HL-60 (cell line): ENCODE measurements at regions not wholly inside any gene's neighbourhood (a gene's known extent, or its start where the extent isn't known, plus 50 kb on each side); places are given as distances from the start of the nearest gene placed in this dataset.

Experiments used
- DNase-seq, 2 experiments: peaks; one replicate each; pipeline ENCODE4 v3.0.0-alpha.2; 2010 to 2020; ENCODE audit warnings: low read depth in 1 of 2, low spot score in 1 of 2
- H3K27ac ChIP-seq: fragments of 250-450 bp; sonication (Bioruptor Pico); replicated peaks from 2 replicates; pipeline ENCODE4 v1.5.1; 2020; ENCODE audit warnings: mild to moderate bottlenecking, moderate library complexity
- H3K27me3 ChIP-seq: fragments of 250-450 bp; sonication (Bioruptor Pico); 2 replicates; pipeline ENCODE4 v1.5.1; 2021; ENCODE audit warnings: mild to moderate bottlenecking, moderate library complexity; ENCODE audit not compliant: insufficient read depth, poor library complexity, severe bottlenecking
- H3K4me3 ChIP-seq: replicated peaks from 2 replicates; pipeline ENCODE4 v1.5.1; 2011; ENCODE audit warnings: mild to moderate bottlenecking, control low read depth, low read length; ENCODE audit not compliant: insufficient read depth
- GABPA ChIP-seq: IDR thresholded peaks from 2 replicates; pipeline ENCODE4 v1.6.1; 2012; ENCODE audit warnings: low read depth
- POLR2AphosphoS5 ChIP-seq: IDR thresholded peaks from 2 replicates; pipeline ENCODE4 v1.6.1; 2012; ENCODE audit warnings: low read depth
- SPI1 ChIP-seq: IDR thresholded peaks from 2 replicates; pipeline ENCODE4 v1.6.1; 2012; ENCODE audit warnings: low read depth, mild to moderate bottlenecking, borderline replicate concordance
- TF ChIP-seq, protein P1 (sequence below): IDR thresholded peaks from 2 replicates; pipeline ENCODE4 v1.6.1; 2012; ENCODE audit warnings: low read depth; ENCODE audit not compliant: insufficient replicate concordance
- TF ChIP-seq, protein P2 (sequence below): IDR thresholded peaks from one replicate; pipeline ENCODE4 v1.5.1; 2011; ENCODE audit warnings: low read length, control low read depth, inconsistent platforms; ENCODE audit not compliant: insufficient read depth

DNA sequence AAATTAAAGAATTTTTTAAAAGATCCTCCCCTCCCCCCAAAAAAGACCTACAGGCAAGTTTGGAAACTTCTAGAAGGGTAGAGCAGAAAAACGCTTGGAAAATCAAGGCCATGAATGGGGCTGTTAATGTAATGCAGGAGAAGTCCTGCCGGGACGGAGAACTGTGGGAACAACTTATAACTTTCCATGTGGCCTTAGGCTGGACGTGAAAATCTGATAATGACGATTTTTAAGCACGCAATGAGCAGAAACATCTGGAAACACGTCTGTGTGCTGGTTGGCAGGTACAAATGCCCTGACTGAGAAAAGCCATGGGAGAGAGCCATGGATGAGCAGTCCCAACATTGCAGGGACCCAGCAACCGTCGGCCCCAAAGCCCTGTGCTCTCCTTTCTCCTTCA, 198.7 kb upstream of the RREB1 start:
- TF ChIP-seq, protein P1, sequence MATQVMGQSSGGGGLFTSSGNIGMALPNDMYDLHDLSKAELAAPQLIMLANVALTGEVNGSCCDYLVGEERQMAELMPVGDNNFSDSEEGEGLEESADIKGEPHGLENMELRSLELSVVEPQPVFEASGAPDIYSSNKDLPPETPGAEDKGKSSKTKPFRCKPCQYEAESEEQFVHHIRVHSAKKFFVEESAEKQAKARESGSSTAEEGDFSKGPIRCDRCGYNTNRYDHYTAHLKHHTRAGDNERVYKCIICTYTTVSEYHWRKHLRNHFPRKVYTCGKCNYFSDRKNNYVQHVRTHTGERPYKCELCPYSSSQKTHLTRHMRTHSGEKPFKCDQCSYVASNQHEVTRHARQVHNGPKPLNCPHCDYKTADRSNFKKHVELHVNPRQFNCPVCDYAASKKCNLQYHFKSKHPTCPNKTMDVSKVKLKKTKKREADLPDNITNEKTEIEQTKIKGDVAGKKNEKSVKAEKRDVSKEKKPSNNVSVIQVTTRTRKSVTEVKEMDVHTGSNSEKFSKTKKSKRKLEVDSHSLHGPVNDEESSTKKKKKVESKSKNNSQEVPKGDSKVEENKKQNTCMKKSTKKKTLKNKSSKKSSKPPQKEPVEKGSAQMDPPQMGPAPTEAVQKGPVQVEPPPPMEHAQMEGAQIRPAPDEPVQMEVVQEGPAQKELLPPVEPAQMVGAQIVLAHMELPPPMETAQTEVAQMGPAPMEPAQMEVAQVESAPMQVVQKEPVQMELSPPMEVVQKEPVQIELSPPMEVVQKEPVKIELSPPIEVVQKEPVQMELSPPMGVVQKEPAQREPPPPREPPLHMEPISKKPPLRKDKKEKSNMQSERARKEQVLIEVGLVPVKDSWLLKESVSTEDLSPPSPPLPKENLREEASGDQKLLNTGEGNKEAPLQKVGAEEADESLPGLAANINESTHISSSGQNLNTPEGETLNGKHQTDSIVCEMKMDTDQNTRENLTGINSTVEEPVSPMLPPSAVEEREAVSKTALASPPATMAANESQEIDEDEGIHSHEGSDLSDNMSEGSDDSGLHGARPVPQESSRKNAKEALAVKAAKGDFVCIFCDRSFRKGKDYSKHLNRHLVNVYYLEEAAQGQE, result no peak
- TF ChIP-seq POLR2AphosphoS5 (no peak), SPI1 (no peak), GABPA (no peak)
- TF ChIP-seq, protein P2, sequence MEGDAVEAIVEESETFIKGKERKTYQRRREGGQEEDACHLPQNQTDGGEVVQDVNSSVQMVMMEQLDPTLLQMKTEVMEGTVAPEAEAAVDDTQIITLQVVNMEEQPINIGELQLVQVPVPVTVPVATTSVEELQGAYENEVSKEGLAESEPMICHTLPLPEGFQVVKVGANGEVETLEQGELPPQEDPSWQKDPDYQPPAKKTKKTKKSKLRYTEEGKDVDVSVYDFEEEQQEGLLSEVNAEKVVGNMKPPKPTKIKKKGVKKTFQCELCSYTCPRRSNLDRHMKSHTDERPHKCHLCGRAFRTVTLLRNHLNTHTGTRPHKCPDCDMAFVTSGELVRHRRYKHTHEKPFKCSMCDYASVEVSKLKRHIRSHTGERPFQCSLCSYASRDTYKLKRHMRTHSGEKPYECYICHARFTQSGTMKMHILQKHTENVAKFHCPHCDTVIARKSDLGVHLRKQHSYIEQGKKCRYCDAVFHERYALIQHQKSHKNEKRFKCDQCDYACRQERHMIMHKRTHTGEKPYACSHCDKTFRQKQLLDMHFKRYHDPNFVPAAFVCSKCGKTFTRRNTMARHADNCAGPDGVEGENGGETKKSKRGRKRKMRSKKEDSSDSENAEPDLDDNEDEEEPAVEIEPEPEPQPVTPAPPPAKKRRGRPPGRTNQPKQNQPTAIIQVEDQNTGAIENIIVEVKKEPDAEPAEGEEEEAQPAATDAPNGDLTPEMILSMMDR, result no peak
- DNase-seq, result no peak

DNA sequence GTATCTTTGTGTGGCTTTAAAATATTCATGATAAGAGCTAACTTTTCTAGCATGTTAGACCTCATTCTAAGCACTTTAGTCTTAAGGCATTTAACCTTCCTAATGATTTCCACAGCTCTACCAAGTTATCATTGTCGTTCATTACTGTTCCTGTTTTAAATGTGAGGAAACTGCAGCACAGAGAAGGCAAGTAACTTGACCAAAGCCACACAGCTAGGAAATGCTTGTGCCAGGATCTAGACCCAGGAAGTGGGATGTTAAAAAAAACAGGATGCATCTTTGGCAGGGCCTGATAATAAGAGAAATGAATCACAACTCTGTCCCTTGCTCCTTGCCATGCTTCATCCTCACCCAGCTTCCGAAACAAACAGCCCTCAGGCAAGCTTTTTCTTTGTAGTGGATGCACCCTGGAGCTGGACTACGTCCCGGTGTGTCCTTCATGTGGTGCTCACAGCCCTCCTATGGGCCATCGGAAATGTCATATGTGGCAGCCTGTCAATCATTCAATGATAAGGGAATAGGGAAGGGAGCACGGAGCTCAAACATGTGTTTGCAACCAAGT, 196.9 kb upstream of the RREB1 start:
- no peak for DNase-seq
- TF ChIP-seq POLR2AphosphoS5 (no peak), SPI1 (no peak), GABPA (no peak)
- TF ChIP-seq, protein P1, result no peak
- TF ChIP-seq, protein P2, result no peak
- no peaks in the 10 kb centered on the region for H3K27me3 ChIP-seq
- no peak overlapping the region for H3K27ac ChIP-seq
- H3K4me3 ChIP-seq, result no peak overlapping the region

More for the DNA sequence above, 198.7 kb upstream of the RREB1 start:
- H3K27ac ChIP-seq, result no peak overlapping the region
- H3K4me3 ChIP-seq, result no peak overlapping the region
- no peaks in the 10 kb centered on the region for H3K27me3 ChIP-seq

DNA sequence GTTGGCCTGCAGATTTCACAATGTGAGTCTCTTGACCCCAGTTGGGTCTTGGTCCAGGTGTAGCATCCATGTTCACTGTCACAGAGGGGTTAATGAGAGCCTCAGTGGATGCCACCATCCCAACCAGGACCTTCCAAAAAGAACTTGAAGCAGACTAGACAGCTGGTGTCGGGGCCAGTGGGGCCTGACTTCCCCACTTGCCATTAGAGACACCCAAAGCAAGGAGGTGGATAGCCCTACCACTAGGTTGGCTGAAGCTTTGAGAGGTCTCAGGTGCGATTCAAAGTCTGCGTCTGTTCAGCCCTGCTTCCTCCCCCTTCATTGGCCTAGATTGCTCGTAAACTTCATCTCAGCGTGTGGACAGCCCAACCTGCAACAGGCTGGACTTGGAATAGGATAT, 196.4 kb upstream of the RREB1 start:
- Histone ChIP-seq H3K27ac (no peak overlapping the region), H3K4me3 (no peak overlapping the region), H3K27me3 (no peaks in the 10 kb centered on the region)
- DNase-seq, result no peak
- no peak for TF ChIP-seq GABPA
- TF ChIP-seq, protein P2, result no peak
- no peak for TF ChIP-seq POLR2AphosphoS5
- no peak for TF ChIP-seq SPI1
- TF ChIP-seq, protein P1, result no peak
